ENCODE measurements at regions not wholly inside any gene's neighbourhood (a gene's known extent, or its start where the extent isn't known, plus 50 kb on each side); places are given as distances from the start of the nearest gene placed in this dataset. TPM values are rescaled to one million over a fixed set of nuclear protein-coding genes. Genes with fewer than 3 reads are reported as not detected.

DNA sequence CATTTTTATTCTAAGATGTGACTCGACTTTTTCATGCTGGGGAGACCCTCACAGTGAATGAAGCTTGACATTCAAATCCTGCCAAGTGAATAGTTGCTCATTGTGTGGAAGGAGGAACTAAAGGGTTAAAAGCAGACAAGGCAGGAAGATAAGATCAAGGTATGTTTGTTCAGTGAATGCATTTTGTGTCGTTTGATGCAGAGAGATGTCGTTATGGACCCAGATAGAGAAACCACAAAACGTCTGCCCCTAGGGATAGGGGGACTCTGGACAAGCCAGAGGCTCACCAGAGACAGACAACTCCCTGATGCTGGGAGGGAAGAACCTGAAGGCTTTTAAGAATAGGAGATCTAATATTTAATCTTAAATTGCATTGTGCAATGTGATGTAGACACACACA, 72.5 kb upstream of the MYL2 start:
- no peak for DNase-seq
- no peaks in the 10 kb centered on the region for H3K36me3 ChIP-seq
- intact Hi-C loops (cut with DNase I): no loop called here
- no peak overlapping the region for H3K27ac ChIP-seq
- TF ChIP-seq, protein P1, sequence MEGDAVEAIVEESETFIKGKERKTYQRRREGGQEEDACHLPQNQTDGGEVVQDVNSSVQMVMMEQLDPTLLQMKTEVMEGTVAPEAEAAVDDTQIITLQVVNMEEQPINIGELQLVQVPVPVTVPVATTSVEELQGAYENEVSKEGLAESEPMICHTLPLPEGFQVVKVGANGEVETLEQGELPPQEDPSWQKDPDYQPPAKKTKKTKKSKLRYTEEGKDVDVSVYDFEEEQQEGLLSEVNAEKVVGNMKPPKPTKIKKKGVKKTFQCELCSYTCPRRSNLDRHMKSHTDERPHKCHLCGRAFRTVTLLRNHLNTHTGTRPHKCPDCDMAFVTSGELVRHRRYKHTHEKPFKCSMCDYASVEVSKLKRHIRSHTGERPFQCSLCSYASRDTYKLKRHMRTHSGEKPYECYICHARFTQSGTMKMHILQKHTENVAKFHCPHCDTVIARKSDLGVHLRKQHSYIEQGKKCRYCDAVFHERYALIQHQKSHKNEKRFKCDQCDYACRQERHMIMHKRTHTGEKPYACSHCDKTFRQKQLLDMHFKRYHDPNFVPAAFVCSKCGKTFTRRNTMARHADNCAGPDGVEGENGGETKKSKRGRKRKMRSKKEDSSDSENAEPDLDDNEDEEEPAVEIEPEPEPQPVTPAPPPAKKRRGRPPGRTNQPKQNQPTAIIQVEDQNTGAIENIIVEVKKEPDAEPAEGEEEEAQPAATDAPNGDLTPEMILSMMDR (IDR thresholded peaks at IDR 0.05): no peak
- no peak overlapping the region for H3K4me3 ChIP-seq
- peaks cover 7% of the 10 kb centered on the region for H3K27me3 ChIP-seq
- ATAC-seq: no peak
- H3K4me1 ChIP-seq: no peaks in the 10 kb centered on the region
- H3K9me3 ChIP-seq: no peaks in the 10 kb centered on the region

DNA sequence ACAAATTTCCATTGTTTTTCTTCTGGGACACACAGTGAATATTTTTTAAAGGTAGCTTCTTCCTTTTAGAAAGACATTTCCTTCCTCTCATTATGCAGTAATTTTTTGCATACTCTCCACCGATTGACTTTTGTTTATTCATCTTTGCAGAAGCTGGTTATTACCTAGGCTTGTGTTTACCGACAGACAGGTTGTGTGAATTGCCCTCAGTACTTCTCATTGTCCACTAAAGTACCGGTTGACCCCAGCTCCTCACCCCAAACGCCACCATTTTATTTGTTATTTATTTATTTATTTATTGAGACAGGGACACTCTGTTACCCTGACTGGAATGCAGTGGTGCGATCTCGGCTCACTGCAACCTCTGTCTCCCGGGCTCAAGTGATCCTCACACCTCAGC, 63.4 kb upstream of the MYL2 start:
- no peaks in the 10 kb centered on the region for H3K9me3 ChIP-seq
- no peak overlapping the region for H3K27ac ChIP-seq
- no peak overlapping the region for H3K4me3 ChIP-seq
- H3K4me1 ChIP-seq: no peaks in the 10 kb centered on the region
- DNase-seq (no peak), ATAC-seq (no peak)
- no peaks in the 10 kb centered on the region for H3K36me3 ChIP-seq
- intact Hi-C loops (cut with DNase I): no loop called here
- TF ChIP-seq, protein P1 (IDR thresholded peaks at IDR 0.05): no peak
- peaks cover 13% of the 10 kb centered on the region for H3K27me3 ChIP-seq

DNA sequence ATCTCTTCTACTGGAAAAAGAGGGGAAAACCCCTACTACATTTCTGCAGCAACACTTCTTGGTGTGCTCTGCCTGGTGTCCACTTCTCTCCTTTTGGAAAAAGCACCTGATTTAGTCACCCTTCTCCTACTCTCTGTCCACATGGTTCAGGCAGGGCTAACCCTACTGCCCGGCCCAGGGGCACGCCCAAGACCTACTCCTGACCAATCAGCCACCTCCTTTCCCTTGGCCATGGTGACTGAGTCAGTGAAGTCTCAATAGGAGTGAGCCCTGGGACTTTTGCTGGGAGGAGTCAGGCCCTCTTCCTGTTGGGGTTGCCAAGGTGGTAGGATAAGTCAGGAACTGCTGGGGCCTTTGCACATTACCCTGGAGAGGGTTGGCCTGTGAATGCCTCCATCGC, 52.5 kb upstream of the MYL2 start:
- H3K9me3 ChIP-seq: no peaks in the 10 kb centered on the region
- H3K36me3 ChIP-seq: no peaks in the 10 kb centered on the region
- intact Hi-C loops (cut with DNase I): no loop called here
- H3K27ac ChIP-seq: no peak overlapping the region
- H3K4me3 ChIP-seq: no peak overlapping the region
- no peaks in the 10 kb centered on the region for H3K27me3 ChIP-seq
- no peak for DNase-seq
- H3K4me1 ChIP-seq: no peaks in the 10 kb centered on the region
- ATAC-seq: peak; percentile 17
- TF ChIP-seq, protein P1 (IDR thresholded peaks at IDR 0.05): no peak

DNA sequence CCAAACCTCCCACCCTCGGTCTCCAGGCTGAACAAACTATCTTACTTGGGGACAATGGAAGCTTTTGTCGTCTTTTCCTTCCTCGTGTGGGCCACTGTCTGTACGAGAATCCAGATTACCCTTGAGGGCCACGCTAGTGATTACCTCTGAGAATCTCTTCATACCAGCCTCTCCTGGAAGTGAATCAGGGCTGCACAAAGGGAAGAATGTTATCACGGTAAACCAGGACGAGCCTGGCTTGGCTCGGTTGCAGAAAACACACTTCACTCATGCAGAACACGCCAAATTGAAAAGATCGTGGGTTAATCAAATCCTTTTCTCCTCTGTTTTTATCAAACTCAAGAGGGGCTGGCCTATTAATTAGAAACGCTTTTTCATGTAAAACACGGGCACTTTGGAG, 51.6 kb upstream of the MYL2 start:
- H3K4me1 ChIP-seq: no peaks in the 10 kb centered on the region
- no peak overlapping the region for H3K4me3 ChIP-seq
- H3K9me3 ChIP-seq: no peaks in the 10 kb centered on the region
- H3K27ac ChIP-seq: no peak overlapping the region
- ATAC-seq (no peak), DNase-seq (no peak)
- intact Hi-C loops (cut with DNase I): no loop called here
- no peaks in the 10 kb centered on the region for H3K27me3 ChIP-seq
- TF ChIP-seq, protein P1 (IDR thresholded peaks at IDR 0.05): no peak
- H3K36me3 ChIP-seq: no peaks in the 10 kb centered on the region

DNA sequence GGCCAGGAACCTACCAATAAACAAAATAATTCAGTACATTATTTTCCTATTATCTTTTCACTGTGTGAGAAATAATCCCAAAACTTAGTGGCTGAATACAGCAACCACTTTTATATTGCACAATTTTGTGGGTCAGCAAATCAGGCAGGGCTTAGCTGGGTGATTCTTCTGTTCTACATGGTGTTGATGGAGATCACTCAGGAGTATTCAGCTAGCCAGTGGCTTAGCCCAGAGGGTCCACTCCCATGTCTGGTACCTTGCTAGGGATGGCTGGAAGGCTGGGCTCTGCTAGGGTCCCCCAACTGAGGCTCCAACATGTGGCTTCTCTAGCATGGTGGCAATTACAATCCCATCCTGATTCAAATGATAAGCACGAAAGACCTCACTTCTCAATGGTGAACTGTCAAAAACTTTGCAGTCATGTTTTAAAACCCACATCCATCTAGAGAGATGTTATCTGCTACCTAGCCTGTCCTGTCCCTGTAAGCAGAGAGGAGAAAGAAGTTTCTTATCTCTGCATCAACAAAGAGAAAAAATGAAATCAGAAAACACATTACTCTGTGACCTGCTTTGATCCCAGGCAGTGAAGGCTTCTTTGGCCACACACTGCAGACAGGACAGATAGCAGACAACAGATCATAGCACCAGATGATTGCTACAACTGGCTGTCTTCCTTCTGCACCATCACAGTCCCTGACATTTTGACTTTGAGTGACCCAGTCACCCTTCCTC, 51.0 kb upstream of the MYL2 start:
- Histone ChIP-seq H3K36me3 (no peaks in the 10 kb centered on the region), H3K27me3 (no peaks in the 10 kb centered on the region), H3K27ac (no peak overlapping the region), H3K9me3 (no peaks in the 10 kb centered on the region), H3K4me3 (no peak overlapping the region), H3K4me1 (no peaks in the 10 kb centered on the region)
- ATAC-seq: no peak
- TF ChIP-seq, protein P1 (IDR thresholded peaks at IDR 0.05): no peak
- intact Hi-C loops (cut with DNase I): no loop called here
- no peak for DNase-seq

Small RNA genes in the stretch of these regions (microRNA-seq; reads per million reads assigned to microRNA genes)
- gene MIR6760 (ENCODE audit: borderline microRNAs expressed): not detected

Measured in upper lobe of right lung (tissue), 1 donor.